Cardiac muscle cell (in vitro differentiated cells and primary cell): ENCODE measurements at regions not wholly inside any gene's neighbourhood (a gene's known extent, or its start where the extent isn't known, plus 50 kb on each side); places are given as distances from the start of the nearest gene placed in this dataset.
A peak's percentile ranks its signal among the peaks of the same experiment; 100 is the strongest.

Source experiments
- DNase-seq, 2 donors: peaks; one replicate each; pipeline versions ENCODE4 v3.0.0 to v3.0.0-alpha.2; 2010 to 2017; ENCODE audit warnings: low read depth in 1 of 2, low spot score in 1 of 2
- H3K27ac ChIP-seq: fragments of 200-600 bp; sonication (generic); 2 replicates; pipeline ENCODE4 v1.5.1; 2016
- H3K27me3 ChIP-seq: fragments of 200-600 bp; sonication (generic); 2 replicates; pipeline ENCODE4 v1.6.0; 2016; ENCODE audit warnings: control low read depth
- H3K36me3 ChIP-seq: fragments of 200-600 bp; sonication (generic); 2 replicates; pipeline ENCODE4 v1.5.1; 2016; ENCODE audit warnings: control low read depth
- H3K4me1 ChIP-seq: fragments of 200-600 bp; sonication (generic); 2 replicates; pipeline ENCODE4 v1.8.1; 2017; ENCODE audit warnings: low read depth, mild to moderate bottlenecking, mixed run types
- H3K4me3 ChIP-seq: fragments of 200-600 bp; sonication (generic); 2 replicates; pipeline ENCODE4 v1.5.1; 2016; ENCODE audit warnings: mild to moderate bottlenecking
- H3K9me3 ChIP-seq: fragments of 200-600 bp; sonication (generic); 2 replicates; pipeline ENCODE4 v1.5.1; 2017; ENCODE audit warnings: low read depth, mild to moderate bottlenecking, control low read depth
- TF ChIP-seq, protein P1 (sequence below): IDR thresholded peaks from 2 replicates; pipeline ENCODE4 v1.5.1; 2012; ENCODE audit warnings: low read depth, mild to moderate bottlenecking, low read length

DNA sequence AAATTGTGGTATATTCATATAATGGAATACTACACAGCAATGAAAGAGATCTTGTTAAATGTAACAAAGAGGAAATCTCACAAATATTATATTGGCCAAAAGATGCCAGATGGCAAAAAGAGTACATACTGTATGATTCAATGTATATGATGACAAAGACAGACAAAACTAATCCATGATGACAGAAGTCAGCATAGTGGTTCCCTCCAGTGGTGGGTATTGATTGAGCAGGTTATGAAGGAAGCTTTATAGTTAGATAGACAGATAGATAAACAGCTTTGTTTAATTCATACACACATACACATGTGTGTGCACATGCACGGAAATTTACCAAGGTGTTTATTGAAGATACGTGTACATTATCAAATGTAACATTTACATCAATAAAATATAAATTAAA lies 74.4 kb upstream of the SMIM36 start:
- Histone ChIP-seq H3K36me3 (no peaks in the 10 kb centered on the region), H3K4me3 (no peak overlapping the region), H3K27me3 (no peaks in the 10 kb centered on the region), H3K4me1 (no peaks in the 10 kb centered on the region), H3K27ac (no peak overlapping the region), H3K9me3 (no peaks in the 10 kb centered on the region)
- TF ChIP-seq, protein P1, sequence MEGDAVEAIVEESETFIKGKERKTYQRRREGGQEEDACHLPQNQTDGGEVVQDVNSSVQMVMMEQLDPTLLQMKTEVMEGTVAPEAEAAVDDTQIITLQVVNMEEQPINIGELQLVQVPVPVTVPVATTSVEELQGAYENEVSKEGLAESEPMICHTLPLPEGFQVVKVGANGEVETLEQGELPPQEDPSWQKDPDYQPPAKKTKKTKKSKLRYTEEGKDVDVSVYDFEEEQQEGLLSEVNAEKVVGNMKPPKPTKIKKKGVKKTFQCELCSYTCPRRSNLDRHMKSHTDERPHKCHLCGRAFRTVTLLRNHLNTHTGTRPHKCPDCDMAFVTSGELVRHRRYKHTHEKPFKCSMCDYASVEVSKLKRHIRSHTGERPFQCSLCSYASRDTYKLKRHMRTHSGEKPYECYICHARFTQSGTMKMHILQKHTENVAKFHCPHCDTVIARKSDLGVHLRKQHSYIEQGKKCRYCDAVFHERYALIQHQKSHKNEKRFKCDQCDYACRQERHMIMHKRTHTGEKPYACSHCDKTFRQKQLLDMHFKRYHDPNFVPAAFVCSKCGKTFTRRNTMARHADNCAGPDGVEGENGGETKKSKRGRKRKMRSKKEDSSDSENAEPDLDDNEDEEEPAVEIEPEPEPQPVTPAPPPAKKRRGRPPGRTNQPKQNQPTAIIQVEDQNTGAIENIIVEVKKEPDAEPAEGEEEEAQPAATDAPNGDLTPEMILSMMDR = no peak
- no peak for DNase-seq

GRCh38 chr17:55584861-55585260 lies 73.6 kb upstream of the SMIM36 start:
- H3K9me3 ChIP-seq = no peaks in the 10 kb centered on the region
- no peaks in the 10 kb centered on the region for H3K4me1 ChIP-seq
- no peak overlapping the region for H3K27ac ChIP-seq
- no peaks in the 10 kb centered on the region for H3K36me3 ChIP-seq
- DNase-seq = no peak
- H3K4me3 ChIP-seq = no peak overlapping the region
- no peaks in the 10 kb centered on the region for H3K27me3 ChIP-seq
- TF ChIP-seq, protein P1 = no peak

DNA sequence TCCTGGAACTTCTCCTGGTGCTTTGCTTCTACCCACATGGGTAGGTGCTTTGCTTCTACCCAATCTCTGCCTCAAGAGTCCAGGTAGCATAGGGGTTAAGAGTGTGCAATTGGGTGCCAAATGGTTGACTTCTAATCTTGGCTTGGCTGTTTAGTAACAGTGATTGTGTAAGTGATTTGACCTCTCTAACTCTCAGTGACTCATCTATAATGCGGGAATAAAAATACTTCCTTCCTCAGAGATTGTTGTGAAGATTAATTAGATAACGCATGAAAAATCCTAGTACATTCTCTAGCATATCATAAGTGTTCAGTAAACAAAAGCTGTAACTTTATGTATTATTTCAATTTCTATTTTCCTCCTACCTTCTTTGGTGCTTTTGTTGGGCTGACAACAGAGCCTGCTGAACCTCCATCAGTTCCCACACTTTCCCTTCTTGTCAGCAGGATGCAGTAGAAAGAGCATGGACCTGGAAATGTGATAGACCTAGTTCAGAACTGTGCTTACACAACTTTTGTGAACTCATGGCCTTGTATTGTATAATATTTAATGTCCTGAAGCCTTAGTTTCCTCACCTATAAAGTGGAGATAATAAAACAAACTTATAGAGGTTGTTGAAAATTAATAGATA lies 72.9 kb upstream of the SMIM36 start:
- Histone ChIP-seq H3K9me3 (no peaks in the 10 kb centered on the region), H3K36me3 (no peaks in the 10 kb centered on the region), H3K27me3 (no peaks in the 10 kb centered on the region)

DNA sequence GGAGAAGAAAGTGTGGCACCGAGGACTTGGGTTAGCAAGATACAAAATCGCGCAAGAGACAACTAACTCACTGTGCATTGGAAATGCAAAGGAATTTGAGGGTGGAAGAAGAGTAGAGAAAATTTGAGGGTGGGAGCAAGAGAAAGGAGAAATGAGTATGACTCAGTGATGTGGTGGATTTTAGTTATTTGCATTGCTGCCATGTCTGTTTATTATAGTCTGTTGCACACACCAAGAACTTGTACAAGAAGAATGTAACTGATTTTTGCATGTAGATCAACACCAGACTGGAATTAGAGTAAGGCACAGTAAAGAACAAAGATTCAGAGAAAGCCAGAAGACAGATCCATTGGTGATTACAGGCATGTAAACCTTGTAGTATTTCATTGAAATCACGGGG lies 71.6 kb upstream of the SMIM36 start:
- Histone ChIP-seq H3K36me3 (no peaks in the 10 kb centered on the region), H3K27me3 (no peaks in the 10 kb centered on the region), H3K27ac (no peak overlapping the region), H3K4me1 (no peaks in the 10 kb centered on the region), H3K9me3 (no peaks in the 10 kb centered on the region), H3K4me3 (no peak overlapping the region)
- DNase-seq = no peak
- TF ChIP-seq, protein P1 = no peak

More for the DNA sequence above, 72.9 kb upstream of the SMIM36 start:
- Histone ChIP-seq H3K4me1 (no peaks in the 10 kb centered on the region), H3K4me3 (no peak overlapping the region), H3K27ac (no peak overlapping the region)
- TF ChIP-seq, protein P1 = no peak
- DNase-seq = peak in 1 of 2 donors; percentile 29

DNA sequence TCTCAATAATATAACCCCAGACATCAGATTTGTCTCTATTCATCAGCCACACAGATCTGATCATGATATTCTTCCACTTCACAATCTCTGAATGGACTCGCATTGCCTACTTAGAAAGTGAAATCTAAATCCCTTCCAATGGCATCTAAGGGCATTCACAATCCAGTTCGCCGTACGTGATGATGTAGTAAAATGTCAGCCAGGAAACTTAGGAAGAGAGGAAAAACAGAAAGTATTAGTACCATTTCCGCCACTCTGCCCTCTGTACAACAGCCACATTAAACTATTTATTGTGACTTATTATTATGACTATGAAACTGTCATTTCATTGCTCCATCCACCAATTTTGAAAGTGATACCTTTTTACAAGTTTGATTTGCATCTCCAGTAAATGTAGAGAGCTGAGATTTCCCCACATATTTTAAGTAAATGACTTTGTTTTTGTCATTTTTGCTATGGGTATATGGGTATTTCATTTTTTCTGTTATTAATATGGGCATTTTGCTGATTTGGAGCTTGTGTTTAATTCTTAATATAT lies 69.4 kb upstream of the SMIM36 start:
- no peak for DNase-seq
- Histone ChIP-seq H3K27me3 (no peaks in the 10 kb centered on the region), H3K36me3 (no peaks in the 10 kb centered on the region), H3K4me1 (no peaks in the 10 kb centered on the region), H3K27ac (no peak overlapping the region), H3K9me3 (no peaks in the 10 kb centered on the region), H3K4me3 (no peak overlapping the region)
- TF ChIP-seq, protein P1 = no peak

- TF ChIP-seq, protein P1 = no peak
- no peaks in the 10 kb centered on the region for H3K9me3 ChIP-seq
- H3K27me3 ChIP-seq = no peaks in the 10 kb centered on the region
- no peaks in the 10 kb centered on the region for H3K4me1 ChIP-seq
- no peak for DNase-seq
- H3K36me3 ChIP-seq = no peaks in the 10 kb centered on the region
- H3K27ac ChIP-seq = no peak overlapping the region
- H3K4me3 ChIP-seq = no peak overlapping the region
Measured at GRCh38 chr17:55577687-55578086, 66.4 kb upstream of the SMIM36 start.
